ENCODE measurements at regions not wholly inside any gene's neighbourhood (a gene's known extent, or its start where the extent isn't known, plus 50 kb on each side); places are given as distances from the start of the nearest gene placed in this dataset.

- no peak for TF ChIP-seq POLR2AphosphoS5 (IDR thresholded peaks at IDR 0.05; ENCODE audit: low read depth, low read length)
- TF ChIP-seq CTCF (IDR thresholded peaks at IDR 0.05): no peak
- no peak for TF ChIP-seq EP300 (IDR thresholded peaks at IDR 0.05; ENCODE audit: borderline replicate concordance in 1 of 2, low read depth in 1 of 2, low read length in 1 of 2)
- no peak for TF ChIP-seq GABPA (IDR thresholded peaks at IDR 0.05; ENCODE audit: low read depth)
- TF ChIP-seq SMC3 (IDR thresholded peaks at IDR 0.05; ENCODE audit: low read depth, low read length): no peak
- TF ChIP-seq JUND (IDR thresholded peaks at IDR 0.05): no peak
- no peak for TF ChIP-seq FOXJ3 (CRISPR knock-in tag; IDR thresholded peaks at IDR 0.05)
- TF ChIP-seq TEAD4 (IDR thresholded peaks at IDR 0.05; ENCODE audit: borderline replicate concordance, insufficient read depth): no peak
- no peak for TF ChIP-seq EZH2phosphoT487 (IDR thresholded peaks at IDR 0.05; ENCODE audit: borderline replicate concordance, low read depth)
- no peak for TF ChIP-seq MXI1 (IDR thresholded peaks at IDR 0.05; ENCODE audit: low read depth, low read length)
- no peak for TF ChIP-seq MAX (IDR thresholded peaks at IDR 0.05; ENCODE audit: low read depth)
- TF ChIP-seq RFX5 (IDR thresholded peaks at IDR 0.05; ENCODE audit: low read length): no peak
Measured at GRCh38 chr6:93727447-93727846, 308.1 kb upstream of the EPHA7 start.

Data from SK-N-SH (cell line).